SU-DHL-6 (cell line): ENCODE measurements at regions not wholly inside any gene's neighbourhood (a gene's known extent, or its start where the extent isn't known, plus 50 kb on each side); places are given as distances from the start of the nearest gene placed in this dataset.

Source experiments
- H2AFZ ChIP-seq: fragments of 200-600 bp; sonication (generic); 2 replicates; pipeline ENCODE4 v1.6.1; 2014; ENCODE audit warnings: low read depth, mild to moderate bottlenecking, moderate library complexity, mixed read lengths, antibody characterized with exemption, low read length; ENCODE audit not compliant: severe bottlenecking
- H3F3A ChIP-seq: fragments of 200-600 bp; shearing (Covaris generic); 2 replicates; pipeline ENCODE4 v1.6.0; 2016; ENCODE audit warnings: antibody characterized with exemption, mild to moderate bottlenecking; ENCODE audit not compliant: insufficient read depth
- H3K27ac ChIP-seq: fragments of 200-600 bp; sonication (generic); 2 replicates; pipeline ENCODE4 v1.5.1; 2016; ENCODE audit warnings: low read depth, mild to moderate bottlenecking, low read length, moderate library complexity, mixed read lengths
- H3K27me3 ChIP-seq: fragments of 200-600 bp; sonication (generic), shearing (Covaris generic); 2 replicates; pipeline ENCODE4 v1.6.0; 2014; ENCODE audit warnings: mild to moderate bottlenecking, low read length
- H3K36me3 ChIP-seq: fragments of 200-600 bp; sonication (generic); 2 replicates; pipeline ENCODE4 v1.6.1; 2014; ENCODE audit warnings: mild to moderate bottlenecking, low read length, mixed read lengths
- H3K4me2 ChIP-seq: fragments of 300-600, 200-600 bp; shearing (Covaris generic), sonication (generic); 2 replicates; pipeline ENCODE4 v1.6.0; 2014; ENCODE audit warnings: low read length, low read depth, mild to moderate bottlenecking; ENCODE audit not compliant: poor library complexity, severe bottlenecking
- H3K4me3 ChIP-seq: fragments of 200-600 bp; sonication (generic); 2 replicates; pipeline ENCODE4 v1.5.1; 2014; ENCODE audit warnings: antibody characterized with exemption, low read length, mild to moderate bottlenecking, mixed read lengths; ENCODE audit not compliant: insufficient read depth, poor library complexity, severe bottlenecking
- H3K79me2 ChIP-seq: fragments of 200-600 bp; sonication (generic); 2 replicates; pipeline ENCODE4 v1.6.1; 2014; ENCODE audit warnings: mild to moderate bottlenecking, low read length, moderate library complexity; ENCODE audit not compliant: insufficient read depth
- H3K9ac ChIP-seq: fragments of 200-600 bp; sonication (generic); 2 replicates; pipeline ENCODE4 v1.7.0; 2014; ENCODE audit warnings: mild to moderate bottlenecking, low read length
- H3K9me2 ChIP-seq: fragments of 200-600 bp; sonication (generic); replicated peaks from 2 replicates; pipeline ENCODE4 v1.6.1; 2014; ENCODE audit warnings: low read length; ENCODE audit not compliant: insufficient read depth
- H3K9me3 ChIP-seq: fragments of 200-600 bp; sonication (generic); 2 replicates; pipeline ENCODE4 v1.6.1; 2014; ENCODE audit warnings: low read length, mixed read lengths; ENCODE audit not compliant: insufficient read depth
- H4K20me1 ChIP-seq: fragments of 200-600 bp; sonication (generic); 2 replicates; pipeline ENCODE4 v1.6.1; 2014; ENCODE audit warnings: low read depth, mild to moderate bottlenecking, antibody characterized with exemption, low read length, moderate library complexity, mixed read lengths
- CTCF ChIP-seq: fragments of 200-600 bp; sonication (generic); IDR thresholded peaks from one replicate; pipeline ENCODE4 v1.5.1; 2017; ENCODE audit warnings: antibody characterized with exemption, mild to moderate bottlenecking, low read length, moderate library complexity; ENCODE audit not compliant: insufficient read depth, poor library complexity, severe bottlenecking
- EZH2phosphoT487 ChIP-seq: fragments of 200-600 bp; sonication (generic), shearing (Covaris generic); conservative IDR thresholded peaks from 2 replicates; pipeline ENCODE4 v1.6.1; 2018; ENCODE audit warnings: mild to moderate bottlenecking, antibody characterized with exemption, low read length, moderate library complexity, mixed read lengths

DNA sequence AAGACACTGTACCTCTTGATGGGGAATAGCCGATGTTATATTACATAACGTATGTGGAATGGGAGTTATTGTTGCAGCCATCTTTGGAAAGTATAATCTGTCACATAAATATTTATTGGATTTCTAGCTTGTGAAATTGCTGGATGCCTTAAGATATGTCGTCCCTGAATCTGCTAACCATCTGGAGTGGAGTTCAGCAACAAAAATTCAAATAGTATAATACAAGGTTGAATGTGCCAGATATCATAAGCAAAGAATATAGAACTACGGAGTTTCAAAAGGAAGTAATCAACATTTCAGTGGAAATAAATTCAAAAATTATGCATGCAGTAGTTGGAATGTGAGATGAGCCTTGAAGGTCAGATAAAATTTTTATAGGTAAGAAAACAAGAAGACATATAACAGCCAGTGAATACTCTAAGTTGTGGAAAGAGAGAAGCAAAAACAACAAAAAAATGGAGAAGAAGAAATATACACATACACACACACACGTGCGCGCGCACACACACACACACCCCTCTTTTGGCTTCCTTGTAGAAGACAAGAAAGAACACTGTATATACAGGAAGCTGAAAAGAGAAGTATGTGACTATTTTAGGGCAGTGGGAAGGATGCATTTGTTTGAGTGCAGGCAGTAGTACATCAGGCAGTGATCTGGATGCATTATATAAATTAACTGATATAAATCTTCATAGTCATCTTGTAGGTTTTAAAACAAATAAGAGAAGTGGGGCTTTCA lies 516.7 kb downstream of the KCNT2 start:
- Histone ChIP-seq H3K27ac (no peak overlapping the region), H3F3A (no peaks in the 10 kb centered on the region), H3K4me3 (no peak overlapping the region), H4K20me1 (no peaks in the 10 kb centered on the region), H3K9me3 (no peaks in the 10 kb centered on the region), H3K79me2 (no peaks in the 10 kb centered on the region), H2AFZ (no peak overlapping the region), H3K9ac (no peak overlapping the region), H3K4me2 (no peak overlapping the region), H3K9me2 (no peaks in the 10 kb centered on the region), H3K36me3 (no peaks in the 10 kb centered on the region), H3K27me3 (no peaks in the 10 kb centered on the region)
- no peak for TF ChIP-seq CTCF
- TF ChIP-seq EZH2phosphoT487, result no peak

GRCh38 chr1:196090226-196090625 lies 518.0 kb downstream of the KCNT2 start:
- H3K79me2 ChIP-seq, result no peaks in the 10 kb centered on the region
- H3K27me3 ChIP-seq, result no peaks in the 10 kb centered on the region
- no peaks in the 10 kb centered on the region for H3F3A ChIP-seq
- no peaks in the 10 kb centered on the region for H3K36me3 ChIP-seq
- H3K9ac ChIP-seq, result no peak overlapping the region
- H2AFZ ChIP-seq, result peak overlapping the region; percentile 50
- no peak overlapping the region for H3K27ac ChIP-seq
- TF ChIP-seq CTCF (no peak), EZH2phosphoT487 (no peak)
- no peak overlapping the region for H3K4me2 ChIP-seq
- H3K9me3 ChIP-seq, result no peaks in the 10 kb centered on the region
- H3K4me3 ChIP-seq, result no peak overlapping the region
- no peaks in the 10 kb centered on the region for H3K9me2 ChIP-seq
- H4K20me1 ChIP-seq, result no peaks in the 10 kb centered on the region

GRCh38 chr1:196088541-196088940 lies 519.7 kb downstream of the KCNT2 start:
- Histone ChIP-seq H3K9ac (no peak overlapping the region), H3K79me2 (no peaks in the 10 kb centered on the region), H3K27me3 (no peaks in the 10 kb centered on the region), H3K9me3 (no peaks in the 10 kb centered on the region), H3K4me2 (no peak overlapping the region), H3K36me3 (no peaks in the 10 kb centered on the region), H3K9me2 (no peaks in the 10 kb centered on the region), H3K27ac (no peak overlapping the region), H3F3A (no peaks in the 10 kb centered on the region; the same call in 1 of the 2 replicates), H4K20me1 (no peaks in the 10 kb centered on the region), H3K4me3 (no peak overlapping the region), H2AFZ (no peak overlapping the region)
- no peak for TF ChIP-seq CTCF
- TF ChIP-seq EZH2phosphoT487, result no peak
